ENCODE measurements at regions not wholly inside any gene's neighbourhood (a gene's known extent, or its start where the extent isn't known, plus 50 kb on each side); places are given as distances from the start of the nearest gene placed in this dataset.
"Not testable (repeated sequence)": the region's sequence is repeated elsewhere in the genome, so short reads cannot be mapped to it uniquely, and the experiment has no call there.

DNA sequence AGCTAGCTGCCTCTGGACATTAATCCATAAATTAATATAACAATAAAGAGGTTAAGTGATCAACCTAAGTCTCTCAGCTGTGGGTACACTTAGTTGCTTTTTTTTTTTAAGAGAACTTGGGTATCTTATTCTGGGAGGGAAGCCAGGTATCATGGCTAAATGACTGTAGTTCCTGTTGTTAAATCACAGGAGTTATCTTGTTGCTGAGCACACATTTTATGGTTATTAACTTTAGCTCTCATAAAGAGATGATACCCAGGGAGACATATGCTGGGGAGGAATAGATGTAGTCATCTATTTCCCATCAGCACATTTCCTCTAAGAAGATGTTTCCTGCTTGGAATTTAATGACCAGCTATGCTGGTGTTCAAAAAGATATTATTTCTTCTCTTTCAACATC lies 227.8 kb downstream of the PTGER3 start:
- DNase-seq (ENCODE audit: low read depth) = no peak
- TF ChIP-seq, protein P1, sequence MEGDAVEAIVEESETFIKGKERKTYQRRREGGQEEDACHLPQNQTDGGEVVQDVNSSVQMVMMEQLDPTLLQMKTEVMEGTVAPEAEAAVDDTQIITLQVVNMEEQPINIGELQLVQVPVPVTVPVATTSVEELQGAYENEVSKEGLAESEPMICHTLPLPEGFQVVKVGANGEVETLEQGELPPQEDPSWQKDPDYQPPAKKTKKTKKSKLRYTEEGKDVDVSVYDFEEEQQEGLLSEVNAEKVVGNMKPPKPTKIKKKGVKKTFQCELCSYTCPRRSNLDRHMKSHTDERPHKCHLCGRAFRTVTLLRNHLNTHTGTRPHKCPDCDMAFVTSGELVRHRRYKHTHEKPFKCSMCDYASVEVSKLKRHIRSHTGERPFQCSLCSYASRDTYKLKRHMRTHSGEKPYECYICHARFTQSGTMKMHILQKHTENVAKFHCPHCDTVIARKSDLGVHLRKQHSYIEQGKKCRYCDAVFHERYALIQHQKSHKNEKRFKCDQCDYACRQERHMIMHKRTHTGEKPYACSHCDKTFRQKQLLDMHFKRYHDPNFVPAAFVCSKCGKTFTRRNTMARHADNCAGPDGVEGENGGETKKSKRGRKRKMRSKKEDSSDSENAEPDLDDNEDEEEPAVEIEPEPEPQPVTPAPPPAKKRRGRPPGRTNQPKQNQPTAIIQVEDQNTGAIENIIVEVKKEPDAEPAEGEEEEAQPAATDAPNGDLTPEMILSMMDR (IDR thresholded peaks at IDR 0.05; ENCODE audit: control insufficient read depth, insufficient read depth, low read depth, low read length, missing control alignments) = no peak
- no peak overlapping the region for H3K4me3 ChIP-seq (ENCODE audit: control insufficient read depth, low read depth, low read length)

- no peak overlapping the region for H3K4me3 ChIP-seq (ENCODE audit: control insufficient read depth, low read depth, low read length)
- TF ChIP-seq, protein P1 (IDR thresholded peaks at IDR 0.05; ENCODE audit: control insufficient read depth, insufficient read depth, low read depth, low read length, missing control alignments) = no peak
- no peak for DNase-seq (ENCODE audit: low read depth)
Observed at GRCh38 chr1:70820396-70820795, 227.2 kb downstream of the PTGER3 start.

DNA sequence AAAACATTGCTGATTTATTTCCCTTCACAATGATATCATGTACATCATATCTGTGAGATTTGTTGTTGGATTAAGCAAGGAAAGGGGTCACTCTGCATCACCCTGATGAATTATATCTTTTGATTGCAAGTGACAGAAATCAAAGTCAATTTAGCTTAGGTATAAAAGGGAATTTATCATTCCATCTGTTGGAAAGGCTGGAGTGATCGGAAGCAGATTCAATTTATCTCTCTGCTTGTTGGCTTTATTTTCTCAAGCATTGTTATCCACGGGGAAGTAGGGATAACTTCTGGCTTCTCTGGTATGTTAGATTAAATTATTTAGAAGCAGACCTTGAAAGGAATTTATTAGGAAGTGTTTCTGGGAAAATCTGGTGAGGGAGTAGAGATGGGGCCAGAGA lies 226.6 kb downstream of the PTGER3 start:
- TF ChIP-seq, protein P1 (IDR thresholded peaks at IDR 0.05; ENCODE audit: control insufficient read depth, insufficient read depth, low read depth, low read length, missing control alignments) = no peak
- H3K4me3 ChIP-seq (ENCODE audit: control insufficient read depth, low read depth, low read length) = no peak overlapping the region
- no peak for DNase-seq (ENCODE audit: low read depth)

DNA sequence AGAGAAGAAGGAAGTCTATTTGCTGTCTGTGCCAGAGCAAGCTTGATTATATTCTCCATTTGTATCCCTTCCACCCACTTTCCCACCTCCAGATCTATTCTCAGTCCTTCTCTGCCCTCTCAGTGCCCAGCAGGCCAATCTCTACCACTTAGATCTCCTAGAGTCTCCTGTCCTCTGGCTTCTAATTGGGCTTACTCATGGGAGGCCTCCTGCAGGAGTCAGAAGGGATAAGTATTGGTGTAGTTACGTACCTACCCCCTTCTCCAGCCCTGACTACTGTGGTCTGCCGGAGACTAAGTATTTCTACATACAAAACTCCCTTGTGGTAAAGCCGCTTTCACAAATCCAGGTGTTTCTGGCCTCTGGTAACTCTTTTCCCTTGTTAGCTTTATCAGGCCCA lies 221.2 kb downstream of the PTGER3 start:
- no peak overlapping the region for H3K4me3 ChIP-seq (ENCODE audit: control insufficient read depth, low read depth, low read length)
- TF ChIP-seq, protein P1 (IDR thresholded peaks at IDR 0.05; ENCODE audit: control insufficient read depth, insufficient read depth, low read depth, low read length, missing control alignments) = no peak
- no peak for DNase-seq (ENCODE audit: low read depth)

GRCh38 chr1:70827030-70827429 lies 220.6 kb downstream of the PTGER3 start:
- no peak overlapping the region for H3K4me3 ChIP-seq (ENCODE audit: control insufficient read depth, low read depth, low read length)
- DNase-seq (ENCODE audit: low read depth) = no peak
- TF ChIP-seq, protein P1 (IDR thresholded peaks at IDR 0.05; ENCODE audit: control insufficient read depth, insufficient read depth, low read depth, low read length, missing control alignments) = no peak

DNA sequence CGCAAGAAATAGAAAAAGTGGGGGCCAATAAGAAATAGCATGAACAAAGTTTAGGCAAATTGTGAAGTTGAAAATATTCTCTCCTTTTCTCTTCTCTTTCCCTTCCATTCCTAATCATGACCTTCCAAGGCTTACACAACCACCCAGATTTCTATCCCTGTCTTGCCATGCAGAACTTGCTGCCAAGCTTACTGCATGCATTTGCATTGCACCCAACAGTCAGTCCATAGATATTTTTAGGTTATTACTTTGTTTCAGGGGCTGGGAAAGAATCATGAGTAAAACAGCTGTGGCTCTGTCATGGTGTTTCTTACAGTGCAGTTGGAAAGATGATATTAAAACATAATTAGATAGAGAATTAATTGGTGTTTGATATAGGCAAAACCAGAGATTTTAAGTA lies 219.4 kb downstream of the PTGER3 start:
- TF ChIP-seq, protein P1 (IDR thresholded peaks at IDR 0.05; ENCODE audit: control insufficient read depth, insufficient read depth, low read depth, low read length, missing control alignments) = no peak
- DNase-seq (ENCODE audit: low read depth) = no peak
- H3K4me3 ChIP-seq (ENCODE audit: control insufficient read depth, low read depth, low read length) = no peak overlapping the region

DNA sequence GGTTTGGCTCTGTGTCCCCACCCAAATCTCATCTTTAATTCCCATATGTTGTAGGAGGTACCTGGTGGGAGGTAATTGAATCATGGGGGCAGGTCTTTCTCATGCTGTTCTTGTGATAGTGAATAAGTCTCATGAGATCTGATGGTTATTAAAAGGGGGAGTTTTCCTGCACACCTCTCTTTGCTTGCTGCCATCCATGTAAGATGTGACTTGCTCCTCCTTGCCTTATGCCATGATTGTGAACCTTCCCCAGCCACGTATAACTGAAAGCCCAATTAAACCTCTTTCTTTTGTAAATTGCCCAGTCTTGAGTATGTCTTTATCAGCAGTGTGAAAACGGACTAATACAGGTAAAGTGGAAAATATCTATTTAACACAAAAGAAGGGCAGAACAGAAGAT lies 213.3 kb downstream of the PTGER3 start:
- not testable (repeated sequence) for DNase-seq (ENCODE audit: low read depth); H3K4me3 ChIP-seq (ENCODE audit: control insufficient read depth, low read depth, low read length)
